WTC11 (cell line): ENCODE measurements at regions not wholly inside any gene's neighbourhood (a gene's known extent, or its start where the extent isn't known, plus 50 kb on each side); places are given as distances from the start of the nearest gene placed in this dataset.

Experiments used
- CREM ChIP-seq: sonication (generic); formaldehyde crosslinking; IDR thresholded peaks from 2 replicates; pipeline ENCODE4 v1.8.1; 2022; ENCODE audit warnings: mild to moderate bottlenecking, missing genetic modification reagents, moderate library complexity
- SP1 ChIP-seq: sonication (generic); formaldehyde crosslinking; conservative IDR thresholded peaks from 2 replicates; pipeline ENCODE4 v1.8.1; 2022; ENCODE audit warnings: missing genetic modification reagents

DNA sequence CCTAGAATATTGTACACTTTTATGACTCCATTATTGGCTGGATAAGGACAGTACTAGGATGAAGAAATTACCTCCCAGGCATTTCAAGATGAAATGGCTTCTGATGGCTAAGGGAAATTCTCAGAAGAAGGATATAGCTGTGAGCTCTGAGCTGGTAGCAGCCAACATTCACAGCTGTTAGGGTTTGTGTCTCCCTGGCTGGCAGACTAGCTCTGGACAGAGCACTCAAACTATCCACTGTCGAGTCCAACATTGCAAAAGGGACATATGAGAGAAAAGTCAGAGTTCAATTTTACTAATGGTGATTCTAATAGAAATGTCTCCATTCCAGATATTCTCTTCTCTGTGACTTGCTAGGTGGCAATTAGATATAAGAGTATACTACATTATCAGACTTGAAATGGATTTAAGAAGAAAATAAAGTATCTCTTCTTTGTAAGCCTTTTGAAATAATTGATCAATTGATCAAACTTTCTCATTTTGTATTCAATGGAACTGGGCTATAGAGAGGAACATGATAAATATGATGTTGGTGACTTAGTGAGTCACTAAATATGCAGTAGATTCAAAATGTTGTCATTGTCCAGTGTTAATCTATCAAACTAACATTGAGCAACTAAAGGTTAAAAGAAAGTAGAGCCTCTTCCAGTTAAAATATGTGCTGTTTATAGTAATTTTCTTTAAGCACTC is 1920.3 kb downstream of the SUCLG1 start:
- TF ChIP-seq CREM (no peak), SP1 (no peak)
